Fibroblast of villous mesenchyme (primary cell): ENCODE measurements at regions not wholly inside any gene's neighbourhood (a gene's known extent, or its start where the extent isn't known, plus 50 kb on each side); places are given as distances from the start of the nearest gene placed in this dataset.

Experiments used
- DNase-seq: peaks from one replicate; pipeline ENCODE4 v3.0.0-alpha.2; 2010; ENCODE audit warnings: low read depth
- H3K4me3 ChIP-seq: 2 replicates; pipeline ENCODE4 v1.5.1; 2011; ENCODE audit warnings: low read depth, mild to moderate bottlenecking, low read length
- CTCF ChIP-seq: IDR thresholded peaks from 2 replicates; pipeline ENCODE4 v1.5.1; 2012; ENCODE audit warnings: low read depth, mild to moderate bottlenecking, low read length; ENCODE audit not compliant: insufficient read depth

- TF ChIP-seq CTCF = no peak
- H3K4me3 ChIP-seq = no peak overlapping the region
- DNase-seq = no peak
Measured at GRCh38 chrX:39324233-39324930, 523.1 kb downstream of the MID1IP1 start.

- TF ChIP-seq CTCF = no peak
- no peak for DNase-seq
- no peak overlapping the region for H3K4me3 ChIP-seq
Measured at GRCh38 chrX:39327255-39327654, 526.0 kb downstream of the MID1IP1 start.

- no peak for TF ChIP-seq CTCF
- no peak for DNase-seq
- H3K4me3 ChIP-seq = no peak overlapping the region
Measured at GRCh38 chrX:39327705-39328104, 526.4 kb downstream of the MID1IP1 start.

GRCh38 chrX:39328661-39329060 is 527.4 kb downstream of the MID1IP1 start:
- TF ChIP-seq CTCF = no peak
- DNase-seq = no peak
- no peak overlapping the region for H3K4me3 ChIP-seq

- no peak for TF ChIP-seq CTCF
- no peak for DNase-seq
- H3K4me3 ChIP-seq = no peak overlapping the region
Measured at GRCh38 chrX:39331082-39331704, 529.9 kb downstream of the MID1IP1 start.

GRCh38 chrX:39333451-39333850 is 532.2 kb downstream of the MID1IP1 start:
- DNase-seq = no peak
- no peak for TF ChIP-seq CTCF
- H3K4me3 ChIP-seq = no peak overlapping the region
